GM12874 (cell line): ENCODE measurements at regions not wholly inside any gene's neighbourhood (a gene's known extent, or its start where the extent isn't known, plus 50 kb on each side); places are given as distances from the start of the nearest gene placed in this dataset.

Experiments
- CTCF ChIP-seq: IDR thresholded peaks from 2 replicates; pipeline ENCODE4 v1.5.1; 2011; ENCODE audit warnings: low read depth, mild to moderate bottlenecking, control low read depth, low read length, moderate library complexity; ENCODE audit not compliant: insufficient read depth

- no peak for TF ChIP-seq CTCF
Measured at GRCh38 chr13:31433207-31433606, 233.4 kb downstream of the B3GLCT start.

GRCh38 chr13:31433746-31434145 is 234.0 kb downstream of the B3GLCT start:
- TF ChIP-seq CTCF, result no peak

GRCh38 chr13:31434613-31435012 is 234.8 kb downstream of the B3GLCT start:
- TF ChIP-seq CTCF, result no peak

- no peak for TF ChIP-seq CTCF
Measured at GRCh38 chr13:31435536-31435935, 235.8 kb downstream of the B3GLCT start.

GRCh38 chr13:31436478-31436877 is 236.7 kb downstream of the B3GLCT start:
- no peak for TF ChIP-seq CTCF

GRCh38 chr13:31437975-31438374 is 238.2 kb downstream of the B3GLCT start:
- no peak for TF ChIP-seq CTCF

- no peak for TF ChIP-seq CTCF
Measured at GRCh38 chr13:31440132-31440531, 240.4 kb downstream of the B3GLCT start.
